ENCODE measurements at regions not wholly inside any gene's neighbourhood (a gene's known extent, or its start where the extent isn't known, plus 50 kb on each side); places are given as distances from the start of the nearest gene placed in this dataset.

- TF ChIP-seq BCLAF1 (IDR thresholded peaks at IDR 0.05) (no peak), CEBPB (IDR thresholded peaks at IDR 0.05; ENCODE audit: borderline replicate concordance, low read depth, low read length) (no peak), ETV6 (CRISPR knock-in tag; conservative IDR thresholded peaks at IDR 0.05) (no peak), SMC3 (IDR thresholded peaks at IDR 0.05; ENCODE audit: low read length) (no peak), ZBTB25 (CRISPR knock-in tag; IDR thresholded peaks at IDR 0.05) (no peak), ZNF737 (CRISPR knock-in tag; IDR thresholded peaks at IDR 0.05; ENCODE audit: borderline replicate concordance) (no peak), CTCF (CRISPR knock-in tag; IDR thresholded peaks at IDR 0.05) (no peak), CENPT (CRISPR knock-in tag; IDR thresholded peaks at IDR 0.05; ENCODE audit: low read depth) (no peak), ZBTB21 (CRISPR knock-in tag; IDR thresholded peaks at IDR 0.05) (no peak), HCFC1 (IDR thresholded peaks at IDR 0.05; ENCODE audit: low read depth, low read length) (no peak), KLF15 (CRISPR knock-in tag; IDR thresholded peaks at IDR 0.05; ENCODE audit: borderline replicate concordance) (no peak), ZNF280B (CRISPR knock-in tag; IDR thresholded peaks at IDR 0.05; ENCODE audit: borderline replicate concordance) (no peak), NFE2L1 (CRISPR knock-in tag; IDR thresholded peaks at IDR 0.05; ENCODE audit: borderline replicate concordance) (no peak)
Observed at GRCh38 chr5:124404796-124405195, 341.6 kb downstream of the ZNF608 start.
